HCT116 (cell line): ENCODE measurements at regions not wholly inside any gene's neighbourhood (a gene's known extent, or its start where the extent isn't known, plus 50 kb on each side); places are given as distances from the start of the nearest gene placed in this dataset.

Source experiments
- ATAC-seq: fragments of 200-7000 bp; cut with Tn5 transposase; 2 replicates; pipeline ENCODE4 v1.9.1; 2020; ENCODE audit warnings: mild to moderate bottlenecking, moderate library complexity
- BruUV-seq: library from RNA; stranded (reverse); fragments of 400-500 nt; replicated peaks from 2 replicates; lab custom pipeline; 2021; lab: Mats Ljungman, UMichigan
- CTCF ChIA-PET: fragments of 300-600 bp; sonication (Branson Sonifier 250); formaldehyde crosslinking; loops from one replicate; lab custom pipeline; 2021; ENCODE audit warnings: antibody characterized with exemption; lab: Charles Lee
- POLR2A ChIA-PET: fragments of 300-600, 350-600 bp; sonication (Branson Sonifier 250); formaldehyde crosslinking; loops from one replicate; lab custom pipeline; 2021; ENCODE audit warnings: antibody characterized with exemption; lab: Charles Lee
- RAD21 ChIA-PET, 2 experiments: fragments of 300-600 bp; sonication (Branson Sonifier 250); formaldehyde crosslinking; loops; one replicate each; lab custom pipeline; 2023; ENCODE audit warnings: low total read pairs in 2 of 2; ENCODE audit not compliant: uncharacterized antibody in 2 of 2, unreplicated experiment in 2 of 2, low non-redundant PET in 1 of 2; lab: Charles Lee
- DNase-seq: peaks from one replicate; pipeline ENCODE4 v3.0.0-alpha.2; 2010; ENCODE audit warnings: low read depth, low spot score
- H2AFZ ChIP-seq: fragments of 200-600 bp; shearing (Covaris generic), sonication (generic); 2 replicates; pipeline ENCODE4 v1.6.1; 2017; ENCODE audit warnings: low read depth, mixed run types, mixed read lengths, antibody characterized with exemption, low read length; ENCODE audit not compliant: poor library complexity, severe bottlenecking
- H3K27ac ChIP-seq: 2 replicates; pipeline ENCODE4 v1.5.1; 2012; ENCODE audit warnings: low read depth, low read length
- H3K27me3 ChIP-seq: fragments of 200-600 bp; sonication (generic); 2 replicates; pipeline ENCODE4 v1.6.1; 2016; ENCODE audit warnings: mixed run types, low read length, mixed read lengths; ENCODE audit not compliant: insufficient read depth
- H3K36me3 ChIP-seq, 2 experiments: fragments of 200-500 bp in 1 of 2; fragments of 200-600 bp in 1 of 2; sonication (Bioruptor generic) in 1 of 2; sonication (generic) in 1 of 2; 2 replicates each; pipeline versions ENCODE4 v1.5.1 to v1.6.1; 2014 to 2016; ENCODE audit warnings: low read length in 2 of 2, inconsistent platforms in 1 of 2, mixed read lengths in 1 of 2, mixed run types in 1 of 2; ENCODE audit not compliant: insufficient read depth in 2 of 2, control insufficient read depth in 1 of 2
- H3K4me1 ChIP-seq, 2 experiments: fragments of 200-600 bp in 1 of 2; sonication (generic) in 1 of 2; 2 replicates each; pipeline versions ENCODE4 v1.5.1 to v1.6.1; 2012 to 2017; ENCODE audit warnings: low read length in 2 of 2, inconsistent platforms in 1 of 2, mild to moderate bottlenecking in 1 of 2, mixed read lengths in 1 of 2, mixed run types in 1 of 2, moderate library complexity in 1 of 2; ENCODE audit not compliant: insufficient read depth in 2 of 2, control insufficient read depth in 1 of 2
- H3K4me2 ChIP-seq: fragments of 200-600 bp; sonication (generic); 2 replicates; pipeline ENCODE4 v1.6.1; 2017; ENCODE audit warnings: mixed run types, low read length, mixed read lengths
- H3K4me3 ChIP-seq, 2 experiments: fragments of 200-600 bp in 1 of 2; sonication (generic) in 1 of 2; replicated peaks in 1 of 2; 2 replicates each; pipeline ENCODE4 v1.5.1; 2011 to 2016; ENCODE audit warnings: low read length in 2 of 2, control low read depth in 1 of 2, low read depth in 1 of 2, mild to moderate bottlenecking in 1 of 2, mixed read lengths in 1 of 2, mixed run types in 1 of 2
- H3K79me2 ChIP-seq: fragments of 200-600 bp; sonication (generic); 2 replicates; pipeline ENCODE4 v1.6.1; 2017; ENCODE audit warnings: mild to moderate bottlenecking, mixed run types, low read length, moderate library complexity, mixed read lengths; ENCODE audit not compliant: insufficient read depth
- H3K9ac ChIP-seq: fragments of 200-600 bp; sonication (generic); 2 replicates; pipeline ENCODE4 v1.6.1; 2016; ENCODE audit warnings: low read length, mixed read lengths
- H3K9me2 ChIP-seq: fragments of 200-600 bp; sonication (generic), shearing (Covaris generic); 2 replicates; pipeline ENCODE4 v1.6.1; 2017; ENCODE audit warnings: mixed run types, mild to moderate bottlenecking, moderate library complexity; ENCODE audit not compliant: insufficient read depth
- H3K9me3 ChIP-seq, 2 experiments: fragments of 200-500 bp in 1 of 2; fragments of 200-600 bp in 1 of 2; sonication (Bioruptor generic) in 1 of 2; sonication (generic) in 1 of 2; 2 replicates each; pipeline ENCODE4 v1.6.1; 2014 to 2017; ENCODE audit warnings: low read length in 2 of 2, mixed read lengths in 2 of 2, inconsistent platforms in 1 of 2, low read depth in 1 of 2, mild to moderate bottlenecking in 1 of 2, mixed run types in 1 of 2, moderate library complexity in 1 of 2; ENCODE audit not compliant: control insufficient read depth in 1 of 2, insufficient read depth in 1 of 2
- H4K20me1 ChIP-seq: fragments of 200-600 bp; sonication (generic), shearing (Covaris generic); 2 replicates; pipeline ENCODE4 v1.6.1; 2017; ENCODE audit warnings: mixed run types, mild to moderate bottlenecking, moderate library complexity; ENCODE audit not compliant: insufficient read depth
- ATF3 ChIP-seq: IDR thresholded peaks from 2 replicates; pipeline ENCODE4 v1.6.1; 2012
- CBX3 ChIP-seq: IDR thresholded peaks from 2 replicates; pipeline ENCODE4 v1.6.1; 2012; ENCODE audit warnings: low read depth
- EGR1 ChIP-seq: IDR thresholded peaks from 2 replicates; pipeline ENCODE4 v1.6.1; 2012; ENCODE audit warnings: low read depth
- ELF1 ChIP-seq: IDR thresholded peaks from 2 replicates; pipeline ENCODE4 v1.6.1; 2012; ENCODE audit warnings: low read depth, borderline replicate concordance
- EZH2 ChIP-seq: fragments of 200-600 bp; sonication (generic); IDR thresholded peaks from 2 replicates; pipeline ENCODE4 v1.6.1; 2017; ENCODE audit warnings: antibody characterized with exemption, mixed run types
- EZH2phosphoT487 ChIP-seq: fragments of 200-600 bp; IDR thresholded peaks from 2 replicates; pipeline ENCODE4 v1.6.1; 2018; ENCODE audit warnings: antibody characterized with exemption, borderline replicate concordance
- JUND ChIP-seq: IDR thresholded peaks from 2 replicates; pipeline ENCODE4 v1.6.1; 2012
- POLR2A ChIP-seq: IDR thresholded peaks from 2 replicates; pipeline ENCODE4 v1.7.0; 2011; ENCODE audit warnings: borderline replicate concordance; ENCODE audit not compliant: insufficient read depth, insufficient read length; ENCODE audit errors: extremely low read depth
- POLR2AphosphoS5 ChIP-seq: IDR thresholded peaks from 2 replicates; pipeline ENCODE4 v1.6.1; 2011; ENCODE audit warnings: mild to moderate bottlenecking, low read depth, low read length, moderate library complexity
- RAD21 ChIP-seq: IDR thresholded peaks from 2 replicates; pipeline ENCODE4 v1.6.1; 2012; ENCODE audit warnings: low read depth, mild to moderate bottlenecking
- REST ChIP-seq: IDR thresholded peaks from 2 replicates; pipeline ENCODE4 v1.6.1; 2012; ENCODE audit warnings: low read depth
- SIN3A ChIP-seq: IDR thresholded peaks from 2 replicates; pipeline ENCODE4 v1.6.1; 2012; ENCODE audit warnings: low read depth
- SP1 ChIP-seq: IDR thresholded peaks from 2 replicates; pipeline ENCODE4 v1.6.1; 2012; ENCODE audit warnings: low read depth
- SRF ChIP-seq: IDR thresholded peaks from 2 replicates; pipeline ENCODE4 v1.6.1; 2012; ENCODE audit warnings: low read depth
- TCF7L2 ChIP-seq: IDR thresholded peaks from 2 replicates; pipeline ENCODE4 v1.7.0; 2011; ENCODE audit warnings: borderline replicate concordance, inconsistent platforms; ENCODE audit not compliant: insufficient read depth, insufficient read length; ENCODE audit errors: extremely low read depth
- YY1 ChIP-seq: IDR thresholded peaks from 2 replicates; pipeline ENCODE4 v1.6.1; 2011; ENCODE audit warnings: low read length, low read depth, moderate library complexity, mild to moderate bottlenecking; ENCODE audit not compliant: insufficient replicate concordance; ENCODE audit errors: extremely low read depth
- ZFX ChIP-seq: fragments of 450-650 bp; IDR thresholded peaks from 2 replicates; pipeline ENCODE4 v1.6.1; 2017
- ZNF274 ChIP-seq: fragments of 200-500 bp; sonication (Bioruptor generic); IDR thresholded peaks from 2 replicates; pipeline ENCODE4 v1.6.1; 2014; ENCODE audit warnings: mild to moderate bottlenecking, low read depth, low read length, inconsistent platforms
- intact Hi-C: fragments of 100-400 bp; cut with micrococcal nuclease; formaldehyde crosslinking; loops from 2 replicates; pipeline ENCODE4 v1.10.0; 2022

GRCh38 chr3:124295362-124295761 is 303.4 kb upstream of the ROPN1 start:
- Histone ChIP-seq H3K4me2 (no peak overlapping the region), H3K4me1 (no peaks in the 10 kb centered on the region), H3K9ac (no peak overlapping the region), H3K9me2 (no peaks in the 10 kb centered on the region), H3K9me3 (no peaks in the 10 kb centered on the region), H3K36me3 (no peaks in the 10 kb centered on the region), H3K27me3 (peaks cover 94% of the 10 kb centered on the region), H3K27ac (no peak overlapping the region), H3K79me2 (no peaks in the 10 kb centered on the region), H3K4me3 (no peak overlapping the region), H4K20me1 (no peaks in the 10 kb centered on the region), H2AFZ (no peak overlapping the region)
- DNase-seq = no peak
- RAD21 ChIA-PET = no interaction called here
- BruUV-seq = no TSS peak
- no peak for ATAC-seq
- TF ChIP-seq ZNF274 (no peak), JUND (no peak), POLR2AphosphoS5 (no peak), EGR1 (no peak), ZFX (no peak), EZH2 (no peak), EZH2phosphoT487 (no peak), POLR2A (no peak), CBX3 (no peak)
- CTCF ChIA-PET = no interaction called here
- POLR2A ChIA-PET = no interaction called here
- intact Hi-C loops = no loop called here

DNA sequence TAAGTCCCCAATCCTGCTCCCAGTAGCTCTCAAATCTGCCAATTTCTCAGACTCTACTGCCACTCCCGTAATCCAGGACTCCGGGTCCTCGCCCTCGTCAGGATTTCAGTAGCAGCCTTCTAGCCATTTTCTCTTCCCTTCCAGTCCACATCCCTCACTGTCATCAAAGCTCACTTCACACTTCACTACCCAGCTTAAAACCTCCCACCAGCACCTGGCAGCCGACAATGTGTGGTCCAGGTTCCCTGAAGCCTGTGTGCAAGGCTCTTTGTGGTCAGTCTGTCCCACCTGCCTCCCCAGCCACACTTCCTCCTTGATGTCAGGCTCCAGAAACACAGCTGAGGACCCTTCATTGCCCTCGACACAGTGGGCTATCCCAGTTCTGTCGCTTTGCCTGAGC is 304.5 kb upstream of the ROPN1 start:
- no peak for ATAC-seq
- BruUV-seq = no TSS peak
- Histone ChIP-seq H3K27me3 (peaks cover 97% of the 10 kb centered on the region), H3K27ac (no peak overlapping the region), H3K9ac (no peak overlapping the region), H3K9me3 (no peaks in the 10 kb centered on the region), H3K4me1 (no peaks in the 10 kb centered on the region), H3K79me2 (no peaks in the 10 kb centered on the region), H2AFZ (no peak overlapping the region), H3K4me2 (no peak overlapping the region), H3K9me2 (no peaks in the 10 kb centered on the region), H3K4me3 (no peak overlapping the region), H4K20me1 (no peaks in the 10 kb centered on the region), H3K36me3 (no peaks in the 10 kb centered on the region)
- RAD21 ChIA-PET = no interaction called here
- DNase-seq = no peak
- CTCF ChIA-PET = no interaction called here
- POLR2A ChIA-PET = no interaction called here
- intact Hi-C loops = no loop called here
- TF ChIP-seq ELF1 (no peak), EGR1 (no peak), POLR2A (no peak), POLR2AphosphoS5 (no peak), REST (no peak), RAD21 (no peak), SRF (no peak), ZNF274 (no peak), SP1 (no peak), ZFX (no peak), CBX3 (no peak), EZH2phosphoT487 (no peak), SIN3A (no peak), ATF3 (no peak), YY1 (no peak), TCF7L2 (no peak)
